ENCODE measurements at regions not wholly inside any gene's neighbourhood (a gene's known extent, or its start where the extent isn't known, plus 50 kb on each side); places are given as distances from the start of the nearest gene placed in this dataset.

- no peak overlapping the region for H3K18ac ChIP-seq (ENCODE audit: extremely low read depth, low read length)
- H4K5ac ChIP-seq (ENCODE audit: insufficient read length, low read depth, low read length): no peak overlapping the region
- no peak overlapping the region for H3K14ac ChIP-seq (ENCODE audit: insufficient read length)
- no peak overlapping the region for H3K56ac ChIP-seq (replicated peaks; ENCODE audit: insufficient read length, low read depth, low read length)
- H3K27ac ChIP-seq (ENCODE audit: low read depth, low read length): no peak overlapping the region
- FAIRE-seq (no peak), DNase-seq (ENCODE audit: low read depth in 1 of 2, low spot score in 2 of 2) (no peak)
- 95% methylated on average over 5 of the region's 5 CpGs; no CpG with 5 or more reads in 1 of the 2 experiments for WGBS, 2 experiments (ENCODE audit: extremely low coverage in 1 of 2, insufficient coverage in 1 of 2, insufficient read length in 1 of 2, insufficient replicate concordance in 2 of 2, low coverage in 1 of 2, low lambda C conversion rate in 2 of 2, missing lambda C conversion rate in 1 of 2)
- no peak overlapping the region for H2BK12ac ChIP-seq (ENCODE audit: low read depth, low read length)
- no peak overlapping the region for H2AFZ ChIP-seq (ENCODE audit: low read length)
- no peak overlapping the region for H3K9ac ChIP-seq (replicated peaks in 1 of 4; ENCODE audit: extremely low read depth in 1 of 4, low read depth in 3 of 4, low read length in 3 of 4)
- H3K9me3 ChIP-seq (ENCODE audit: insufficient read depth in 2 of 2, low read depth in 1 of 2, low read length in 1 of 2): no peaks in the 10 kb centered on the region
- H3K36me3 ChIP-seq (ENCODE audit: control insufficient read depth in 2 of 4, insufficient read depth in 4 of 4, low read length in 3 of 4): no peaks in the 10 kb centered on the region
- ChIA-PET CTCF (ENCODE audit: partially characterized antibody) (interaction anchor here (0.6 to 1.9 kb wide), 3 partner anchors 31 to 169 kb away, joined by 3 to 11 read pairs (median 7); no protein-coding TSS in a partner anchor), POLR2A (ENCODE audit: partially characterized antibody) (no interaction called here)
- H3K79me2 ChIP-seq (ENCODE audit: control insufficient read depth in 1 of 2, insufficient read depth in 2 of 2, low read length in 2 of 2): no peaks in the 10 kb centered on the region
- TF ChIP-seq ATF3 (IDR thresholded peaks at IDR 0.05; ENCODE audit: insufficient read depth, low read depth, low read length) (no peak), ZNF274 (IDR thresholded peaks at IDR 0.05; ENCODE audit: borderline replicate concordance, extremely low read depth, low read length) (no peak), BRCA1 (IDR thresholded peaks at IDR 0.05; ENCODE audit: low read depth, low read length) (no peak)
- no peak overlapping the region for H2AK5ac ChIP-seq (ENCODE audit: low read depth, low read length)
- H2BK15ac ChIP-seq (ENCODE audit: low read length): no peak overlapping the region
- no peak overlapping the region for H2BK120ac ChIP-seq (replicated peaks; ENCODE audit: low read depth, low read length)
- H3K4ac ChIP-seq (replicated peaks; ENCODE audit: insufficient read length, low read depth, low read length): no peak overlapping the region
- H3K23me2 ChIP-seq (ENCODE audit: low read depth, low read length): no peaks in the 10 kb centered on the region
- H3K27me3 ChIP-seq (replicated peaks in 1 of 4; ENCODE audit: control insufficient read depth in 3 of 4, extremely low read depth in 1 of 4, insufficient read depth in 3 of 4, low read length in 3 of 4): no peaks in the 10 kb centered on the region
- no peak overlapping the region for H3K23ac ChIP-seq (ENCODE audit: insufficient read length)
- H2BK20ac ChIP-seq (ENCODE audit: low read length): no peak overlapping the region
- no peaks in the 10 kb centered on the region for H4K20me1 ChIP-seq (replicated peaks in 1 of 2; ENCODE audit: control insufficient read depth in 1 of 2, insufficient read depth in 2 of 2, low read length in 2 of 2)
- no peaks in the 10 kb centered on the region for H3K79me1 ChIP-seq (ENCODE audit: low read depth, low read length)
- no peak overlapping the region for H3K4me3 ChIP-seq (ENCODE audit: extremely low read depth in 1 of 4, insufficient read depth in 2 of 4, low read depth in 3 of 4, low read length in 4 of 4)
- no peak overlapping the region for H3K4me2 ChIP-seq (ENCODE audit: insufficient read depth in 1 of 2, low read depth in 2 of 2, low read length in 2 of 2)
- H2BK5ac ChIP-seq (ENCODE audit: low read depth, low read length): no peak overlapping the region
- H4K91ac ChIP-seq (replicated peaks; ENCODE audit: insufficient read length, low read length): no peak overlapping the region
- no peak overlapping the region for H4K8ac ChIP-seq (ENCODE audit: extremely low read depth, insufficient read depth, low read length)
- peaks cover 0 to 7% (median 2%) of the 10 kb centered on the region in 4 experiments; a peak in 3 of 7 replicates for H3K4me1 ChIP-seq (replicated peaks in 1 of 4; ENCODE audit: control insufficient read depth in 3 of 4, insufficient read depth in 4 of 4, low read length in 3 of 4)
Measured at GRCh38 chr5:103442750-103443149, 119.8 kb downstream of the NUDT12 start.
